Testis (tissue), 2 donors: ENCODE measurements at regions not wholly inside any gene's neighbourhood (a gene's known extent, or its start where the extent isn't known, plus 50 kb on each side); places are given as distances from the start of the nearest gene placed in this dataset.

Experiments
- CTCF ChIP-seq, 3 experiments: fragments of 450-650 bp in 2 of 3; fragments of 200-600 bp in 1 of 3; sonication (generic) in 1 of 3; IDR thresholded peaks; one replicate each; pipeline ENCODE4 v1.5.1; 2016 to 2019; ENCODE audit warnings: antibody characterized with exemption in 3 of 3, mild to moderate bottlenecking in 2 of 3, moderate library complexity in 1 of 3
- POLR2A ChIP-seq: fragments of 450-650 bp; IDR thresholded peaks from one replicate; pipeline ENCODE4 v1.6.1; 2017; ENCODE audit warnings: antibody characterized with exemption, mild to moderate bottlenecking, moderate library complexity

DNA sequence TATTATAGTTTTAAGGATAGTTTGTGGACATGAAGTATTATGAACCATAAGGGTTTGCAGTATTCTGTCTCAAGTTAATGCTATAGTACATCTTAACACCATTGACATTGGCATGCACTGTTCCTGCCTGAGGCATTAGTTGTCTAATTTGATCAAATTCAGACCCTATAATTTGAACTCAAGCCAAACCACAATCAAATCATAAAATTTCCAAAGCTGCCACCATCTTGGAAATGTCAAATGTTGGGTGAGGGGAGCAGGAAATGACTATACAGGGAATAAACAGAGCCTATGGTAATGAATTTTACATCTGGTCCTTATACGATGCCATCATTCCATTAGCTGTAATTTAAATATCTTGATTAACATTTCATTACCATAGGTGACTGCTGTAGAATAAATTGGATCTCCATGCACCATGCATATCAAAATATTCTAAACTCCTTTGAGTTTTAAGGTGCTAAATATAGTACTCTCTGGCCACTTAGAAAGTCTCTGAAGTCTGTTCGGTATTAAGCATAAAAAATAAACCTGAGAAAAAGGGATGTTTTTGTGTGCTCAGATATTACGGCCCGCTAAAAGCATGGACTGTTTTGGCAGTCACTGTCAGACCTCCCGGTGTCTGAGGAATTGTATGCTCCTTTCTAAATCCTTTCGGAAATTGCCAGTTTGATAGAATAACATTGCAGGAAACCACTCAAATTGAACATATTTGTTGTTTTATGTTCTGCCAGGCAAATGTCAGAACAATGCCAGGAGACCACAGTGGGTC lies 257.7 kb downstream of the SPRY2 start:
- TF ChIP-seq POLR2A (no peak), CTCF (IDR thresholded peaks at IDR 0.05) (no peak)
